Spinal cord (tissue), 9 donors: ENCODE measurements at regions not wholly inside any gene's neighbourhood (a gene's known extent, or its start where the extent isn't known, plus 50 kb on each side); places are given as distances from the start of the nearest gene placed in this dataset.
A peak's percentile ranks its signal among the peaks of the same experiment; 100 is the strongest.
"Not testable (repeated sequence)": the region's sequence is repeated elsewhere in the genome, so short reads cannot be mapped to it uniquely, and the experiment has no call there.

Experiments
- DNase-seq, 6 donors: peaks; one replicate each; pipeline versions ENCODE4 v3.0.0 to v3.0.0-alpha.2; 2013 to 2015; ENCODE audit warnings: low spot score in 6 of 6, low read depth in 4 of 6
- H3K27ac ChIP-seq: one replicate; pipeline ENCODE4 v1.5.1; 2013; ENCODE audit warnings: low read depth, low read length, control low read depth
- H3K27me3 ChIP-seq: one replicate; pipeline ENCODE4 v1.6.1; 2013; ENCODE audit warnings: low read length; ENCODE audit not compliant: control insufficient read depth, insufficient read depth
- H3K36me3 ChIP-seq: one replicate; pipeline ENCODE4 v1.6.1; 2013; ENCODE audit warnings: low read length; ENCODE audit not compliant: control insufficient read depth, insufficient read depth
- H3K4me1 ChIP-seq: one replicate; pipeline ENCODE4 v1.6.1; 2013; ENCODE audit warnings: low read length; ENCODE audit not compliant: control insufficient read depth, insufficient read depth
- H3K4me3 ChIP-seq: one replicate; pipeline ENCODE4 v1.5.1; 2013; ENCODE audit warnings: low read depth, low read length, control low read depth
- H3K9me3 ChIP-seq: one replicate; pipeline ENCODE4 v1.6.1; 2013; ENCODE audit warnings: low read length; ENCODE audit not compliant: control insufficient read depth, insufficient read depth
- WGBS: methylation state at CpG from one replicate; pipeline ENCODE4 v1.1.5; 2013; ENCODE audit warnings: missing lambda C conversion rate; ENCODE audit not compliant: insufficient coverage; 5-methylcytosine and 5-hydroxymethylcytosine counted together
- donor health status: healthy.

GRCh38 chrX:25442499-25442898 lies 426.7 kb upstream of the ARX start:
- no peaks in the 10 kb centered on the region for H3K36me3 ChIP-seq
- WGBS, result no CpG with 5 or more reads among the region's 5 CpGs
- no peaks in the 10 kb centered on the region for H3K4me1 ChIP-seq
- H3K4me3 ChIP-seq, result no peak overlapping the region
- H3K27me3 ChIP-seq, result no peaks in the 10 kb centered on the region
- no peak overlapping the region for H3K27ac ChIP-seq
- peak in 2 of 6 donors; percentile 31 to 61 for DNase-seq
- H3K9me3 ChIP-seq, result no peaks in the 10 kb centered on the region

GRCh38 chrX:25433307-25433706 lies 417.5 kb upstream of the ARX start:
- no peak overlapping the region for H3K4me3 ChIP-seq

GRCh38 chrX:25432396-25432795 lies 416.6 kb upstream of the ARX start:
- no peaks in the 10 kb centered on the region for H3K27me3 ChIP-seq
- no peaks in the 10 kb centered on the region for H3K9me3 ChIP-seq
- H3K4me1 ChIP-seq, result no peaks in the 10 kb centered on the region
- no peak overlapping the region for H3K27ac ChIP-seq
- H3K36me3 ChIP-seq, result no peaks in the 10 kb centered on the region
- no peak for DNase-seq
- WGBS, result 40% methylated on average over 1 of the region's 2 CpGs
- no peak overlapping the region for H3K4me3 ChIP-seq

More at GRCh38 chrX:25433307-25433706, 417.5 kb upstream of the ARX start:
- no CpG with 5 or more reads among the region's 2 CpGs for WGBS
- Histone ChIP-seq H3K4me1 (no peaks in the 10 kb centered on the region), H3K36me3 (no peaks in the 10 kb centered on the region), H3K9me3 (no peaks in the 10 kb centered on the region), H3K27me3 (no peaks in the 10 kb centered on the region), H3K27ac (no peak overlapping the region)
- DNase-seq, result no peak

- H3K27me3 ChIP-seq, result no peaks in the 10 kb centered on the region
- WGBS, result 43% methylated on average over 5 of the region's 10 CpGs
- H3K9me3 ChIP-seq, result no peaks in the 10 kb centered on the region
- H3K4me1 ChIP-seq, result no peaks in the 10 kb centered on the region
- no peak for DNase-seq
- no peak overlapping the region for H3K4me3 ChIP-seq
- H3K36me3 ChIP-seq, result no peaks in the 10 kb centered on the region
- H3K27ac ChIP-seq, result no peak overlapping the region
Observed at GRCh38 chrX:25427873-25428555, 412.2 kb upstream of the ARX start.

GRCh38 chrX:25404163-25404562 lies 388.4 kb upstream of the ARX start:
- H3K9me3 ChIP-seq, H3K27ac ChIP-seq, H3K4me3 ChIP-seq, DNase-seq, H3K27me3 ChIP-seq, H3K36me3 ChIP-seq, H3K4me1 ChIP-seq: not testable (repeated sequence)
- WGBS, result 77% methylated on average over 10 of the region's 11 CpGs

- Histone ChIP-seq H3K4me3 (no peak overlapping the region), H3K27me3 (no peaks in the 10 kb centered on the region), H3K4me1 (no peaks in the 10 kb centered on the region), H3K36me3 (no peaks in the 10 kb centered on the region), H3K27ac (no peak overlapping the region), H3K9me3 (no peaks in the 10 kb centered on the region)
- no peak for DNase-seq
- no CpG with 5 or more reads among the region's 3 CpGs for WGBS
Observed at GRCh38 chrX:25389266-25389665, 373.5 kb upstream of the ARX start.

- H3K4me3 ChIP-seq, result no peak overlapping the region
- WGBS, result no CpG with 5 or more reads among the region's 3 CpGs
- no peaks in the 10 kb centered on the region for H3K9me3 ChIP-seq
- no peak overlapping the region for H3K27ac ChIP-seq
- no peaks in the 10 kb centered on the region for H3K27me3 ChIP-seq
- DNase-seq, result peak in 3 of 6 donors; percentile 12 to 86 (median 69)
- no peaks in the 10 kb centered on the region for H3K4me1 ChIP-seq
- no peaks in the 10 kb centered on the region for H3K36me3 ChIP-seq
Observed at GRCh38 chrX:25383196-25383595, 367.4 kb upstream of the ARX start.

GRCh38 chrX:25356456-25356855 lies 340.7 kb upstream of the ARX start:
- DNase-seq, result peak in 1 of 6 donors; percentile 61
- H3K9me3 ChIP-seq, result no peaks in the 10 kb centered on the region
- no peak overlapping the region for H3K27ac ChIP-seq
- 20% methylated on average over 1 of the region's 1 CpG for WGBS
- H3K4me3 ChIP-seq, result no peak overlapping the region
- H3K27me3 ChIP-seq, result no peaks in the 10 kb centered on the region
- H3K36me3 ChIP-seq, result no peaks in the 10 kb centered on the region
- no peaks in the 10 kb centered on the region for H3K4me1 ChIP-seq

- H3K9me3 ChIP-seq, result no peaks in the 10 kb centered on the region
- H3K27ac ChIP-seq, result no peak overlapping the region
- H3K36me3 ChIP-seq, result no peaks in the 10 kb centered on the region
- 47% methylated on average over 6 of the region's 7 CpGs for WGBS
- H3K4me3 ChIP-seq, result no peak overlapping the region
- no peaks in the 10 kb centered on the region for H3K4me1 ChIP-seq
- DNase-seq, result peak in 1 of 6 donors; percentile 51
- H3K27me3 ChIP-seq, result peaks cover 3% of the 10 kb centered on the region
Observed at GRCh38 chrX:25344161-25344936, 328.6 kb upstream of the ARX start.

GRCh38 chrX:25343060-25343459 lies 327.3 kb upstream of the ARX start:
- Histone ChIP-seq H3K4me1 (no peaks in the 10 kb centered on the region), H3K27ac (no peak overlapping the region), H3K36me3 (no peaks in the 10 kb centered on the region), H3K27me3 (peaks cover 3% of the 10 kb centered on the region), H3K9me3 (no peaks in the 10 kb centered on the region), H3K4me3 (no peak overlapping the region)
- DNase-seq, result no peak
- 11% methylated on average over 1 of the region's 1 CpG for WGBS
